OCI-LY7 (cell line): ENCODE measurements at regions not wholly inside any gene's neighbourhood (a gene's known extent, or its start where the extent isn't known, plus 50 kb on each side); places are given as distances from the start of the nearest gene placed in this dataset.

Experiments used
- EZH2phosphoT487 ChIP-seq: fragments of 200-600 bp; sonication (generic); IDR thresholded peaks from 2 replicates; pipeline ENCODE4 v1.6.1; 2018; ENCODE audit warnings: low read depth, borderline replicate concordance, mild to moderate bottlenecking, mixed run types, antibody characterized with exemption, low read length, moderate library complexity, mixed read lengths
- TF ChIP-seq, protein P1 (sequence below): fragments of 200-600 bp; sonication (generic); conservative IDR thresholded peaks from 2 replicates; pipeline ENCODE4 v1.5.1; 2014; ENCODE audit warnings: mild to moderate bottlenecking, antibody characterized with exemption, low read length, moderate library complexity, mixed read lengths

DNA sequence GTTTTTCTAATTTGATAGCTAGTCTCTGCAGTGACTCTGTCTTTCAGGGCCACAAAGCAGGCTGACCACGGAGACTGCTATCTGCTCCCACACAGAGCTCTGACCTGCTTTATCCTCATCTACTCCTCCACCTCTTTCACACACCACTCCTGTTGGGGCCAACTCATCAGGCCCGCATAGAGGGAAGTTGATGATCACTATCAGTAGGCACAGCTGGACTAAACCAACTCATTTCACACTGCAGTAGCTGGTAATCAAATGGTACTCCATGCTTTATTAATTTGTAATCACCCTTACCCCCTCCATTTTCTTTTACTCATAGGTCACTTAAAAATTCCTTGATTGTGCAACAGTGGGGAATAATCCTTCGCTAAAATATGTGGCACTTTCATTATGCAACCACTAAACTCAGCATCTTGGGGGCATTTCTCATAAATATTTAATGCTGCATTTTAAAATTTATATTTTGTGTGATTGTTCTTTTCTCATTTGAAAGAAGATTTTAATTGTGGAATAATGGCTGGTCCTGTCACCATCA lies 249.8 kb upstream of the GCFC2 start:
- TF ChIP-seq, protein P1, sequence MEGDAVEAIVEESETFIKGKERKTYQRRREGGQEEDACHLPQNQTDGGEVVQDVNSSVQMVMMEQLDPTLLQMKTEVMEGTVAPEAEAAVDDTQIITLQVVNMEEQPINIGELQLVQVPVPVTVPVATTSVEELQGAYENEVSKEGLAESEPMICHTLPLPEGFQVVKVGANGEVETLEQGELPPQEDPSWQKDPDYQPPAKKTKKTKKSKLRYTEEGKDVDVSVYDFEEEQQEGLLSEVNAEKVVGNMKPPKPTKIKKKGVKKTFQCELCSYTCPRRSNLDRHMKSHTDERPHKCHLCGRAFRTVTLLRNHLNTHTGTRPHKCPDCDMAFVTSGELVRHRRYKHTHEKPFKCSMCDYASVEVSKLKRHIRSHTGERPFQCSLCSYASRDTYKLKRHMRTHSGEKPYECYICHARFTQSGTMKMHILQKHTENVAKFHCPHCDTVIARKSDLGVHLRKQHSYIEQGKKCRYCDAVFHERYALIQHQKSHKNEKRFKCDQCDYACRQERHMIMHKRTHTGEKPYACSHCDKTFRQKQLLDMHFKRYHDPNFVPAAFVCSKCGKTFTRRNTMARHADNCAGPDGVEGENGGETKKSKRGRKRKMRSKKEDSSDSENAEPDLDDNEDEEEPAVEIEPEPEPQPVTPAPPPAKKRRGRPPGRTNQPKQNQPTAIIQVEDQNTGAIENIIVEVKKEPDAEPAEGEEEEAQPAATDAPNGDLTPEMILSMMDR, result no peak
- TF ChIP-seq EZH2phosphoT487, result no peak
